Gastroesophageal sphincter (tissue), 4 donors: ENCODE measurements at regions not wholly inside any gene's neighbourhood (a gene's known extent, or its start where the extent isn't known, plus 50 kb on each side); places are given as distances from the start of the nearest gene placed in this dataset.
A peak's percentile ranks its signal among the peaks of the same experiment; 100 is the strongest.

Experiments used
- ATAC-seq: fragments of 150-250 bp; one replicate; pipeline ENCODE4 v1.9.1; 2016; ENCODE audit warnings: mild to moderate bottlenecking, moderate library complexity
- H3K27ac ChIP-seq, 4 donors: fragments of 200-600 bp; sonication (generic) in 3 of 4; 1 replicate in 3 of 4; 2 replicates in 1 of 4; pipeline ENCODE4 v1.5.1; 2016 to 2019
- H3K27me3 ChIP-seq: fragments of 200-600 bp; sonication (generic); one replicate; pipeline ENCODE4 v1.5.1; 2019
- H3K36me3 ChIP-seq, 2 donors: fragments of 200-600 bp; sonication (generic); one replicate each; pipeline ENCODE4 v1.5.1; 2019; ENCODE audit warnings: control low read depth in 1 of 2
- H3K4me1 ChIP-seq, 3 donors: fragments of 200-600 bp; sonication (generic); 1 replicate in 2 of 3; 2 replicates in 1 of 3; pipeline ENCODE4 v1.5.1; 2016 to 2019; ENCODE audit warnings: control low read depth in 2 of 3
- H3K4me3 ChIP-seq, 2 donors: fragments of 200-600 bp; sonication (generic); one replicate each; pipeline ENCODE4 v1.5.1; 2019; ENCODE audit warnings: mild to moderate bottlenecking in 1 of 2, moderate library complexity in 1 of 2
- H3K9me3 ChIP-seq, 3 donors: fragments of 200-600 bp; sonication (generic); one replicate each; pipeline ENCODE4 v1.5.1; 2017 to 2019; ENCODE audit warnings: control low read depth in 2 of 3
- EP300 ChIP-seq: sonication (generic); formaldehyde crosslinking; IDR thresholded peaks from one replicate; pipeline ENCODE4 v1.6.1; 2017; ENCODE audit warnings: antibody characterized with exemption, mild to moderate bottlenecking
- POLR2A ChIP-seq, 2 donors: fragments of 450-650 bp; IDR thresholded peaks; one replicate each; pipeline ENCODE4 v1.6.1; 2017; ENCODE audit warnings: antibody characterized with exemption in 2 of 2, mild to moderate bottlenecking in 2 of 2, moderate library complexity in 1 of 2
- POLR2AphosphoS5 ChIP-seq: sonication (generic); formaldehyde crosslinking; IDR thresholded peaks from one replicate; pipeline ENCODE4 v1.6.1; 2017; ENCODE audit warnings: antibody characterized with exemption
- whole genome bisulfite sequencing, 2 donors: methylation state at CpG; one replicate each; pipeline ENCODE4 v1.1.5; 2018; ENCODE audit warnings: low coverage in 1 of 2; 5-methylcytosine and 5-hydroxymethylcytosine counted together
- TF ChIP-seq, protein P1 (sequence below), 4 experiments: fragments of 200-600 bp in 2 of 4; fragments of 450-650 bp in 2 of 4; sonication (generic) in 1 of 4; IDR thresholded peaks; one replicate each; pipeline ENCODE4 v1.5.1; 2017 to 2019; ENCODE audit warnings: antibody characterized with exemption in 4 of 4, mild to moderate bottlenecking in 2 of 4, moderate library complexity in 2 of 4

DNA sequence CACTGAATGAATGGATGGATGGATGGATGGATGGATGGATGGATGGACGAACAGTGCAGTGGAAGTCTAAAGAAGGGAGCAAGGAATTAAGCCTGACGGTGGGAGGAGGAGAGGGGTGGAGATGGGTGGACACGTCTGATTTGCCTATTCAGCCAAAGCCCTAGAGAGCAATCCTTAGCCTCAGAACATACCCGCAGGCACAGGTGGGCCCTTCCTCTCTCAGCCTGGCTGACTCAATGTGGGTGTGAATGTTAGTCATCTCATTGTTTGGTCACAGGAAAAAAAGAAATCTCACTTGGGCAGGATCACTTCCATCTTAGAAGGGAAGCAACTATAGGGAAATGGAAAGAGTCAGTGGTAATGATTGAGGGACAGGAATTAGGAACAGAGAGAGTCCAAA is 165.9 kb downstream of the PJA1 start:
- WGBS, 2 donors: 53 to 61% methylated on average over 2 to 3 of the region's 4 CpGs
- Histone ChIP-seq H3K4me1 (peaks cover 0 to 34% (median 17%) of the 10 kb centered on the region in 3 donors), H3K27ac (no peak overlapping the region), H3K27me3 (no peaks in the 10 kb centered on the region), H3K36me3 (no peaks in the 10 kb centered on the region), H3K4me3 (no peak overlapping the region), H3K9me3 (no peaks in the 10 kb centered on the region)
- TF ChIP-seq EP300 (no peak), POLR2A (IDR thresholded peaks at IDR 0.05) (no peak)
- ATAC-seq: no peak

DNA sequence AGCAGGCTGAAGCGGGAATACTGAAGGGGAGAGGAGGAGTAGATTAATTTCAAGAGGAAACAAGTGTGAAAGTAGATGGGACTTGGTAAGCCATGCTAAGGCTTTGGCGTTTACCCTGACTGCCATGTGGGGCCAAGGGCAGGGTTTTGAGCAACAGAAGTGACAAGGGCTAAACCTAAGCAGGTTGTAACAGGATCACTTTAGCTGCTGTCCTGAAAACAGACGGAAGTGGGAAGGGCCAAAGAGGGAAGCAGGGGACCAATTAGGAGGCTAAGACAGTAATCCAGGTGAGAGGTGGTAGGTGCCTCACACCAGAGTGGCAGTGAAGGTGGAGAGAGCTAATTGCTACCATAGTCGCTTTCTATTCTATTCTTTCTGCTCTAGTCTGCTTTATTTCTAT is 166.5 kb downstream of the PJA1 start:
- peaks cover 0 to 34% (median 17%) of the 10 kb centered on the region in 3 donors for H3K4me1 ChIP-seq
- TF ChIP-seq, protein P1, sequence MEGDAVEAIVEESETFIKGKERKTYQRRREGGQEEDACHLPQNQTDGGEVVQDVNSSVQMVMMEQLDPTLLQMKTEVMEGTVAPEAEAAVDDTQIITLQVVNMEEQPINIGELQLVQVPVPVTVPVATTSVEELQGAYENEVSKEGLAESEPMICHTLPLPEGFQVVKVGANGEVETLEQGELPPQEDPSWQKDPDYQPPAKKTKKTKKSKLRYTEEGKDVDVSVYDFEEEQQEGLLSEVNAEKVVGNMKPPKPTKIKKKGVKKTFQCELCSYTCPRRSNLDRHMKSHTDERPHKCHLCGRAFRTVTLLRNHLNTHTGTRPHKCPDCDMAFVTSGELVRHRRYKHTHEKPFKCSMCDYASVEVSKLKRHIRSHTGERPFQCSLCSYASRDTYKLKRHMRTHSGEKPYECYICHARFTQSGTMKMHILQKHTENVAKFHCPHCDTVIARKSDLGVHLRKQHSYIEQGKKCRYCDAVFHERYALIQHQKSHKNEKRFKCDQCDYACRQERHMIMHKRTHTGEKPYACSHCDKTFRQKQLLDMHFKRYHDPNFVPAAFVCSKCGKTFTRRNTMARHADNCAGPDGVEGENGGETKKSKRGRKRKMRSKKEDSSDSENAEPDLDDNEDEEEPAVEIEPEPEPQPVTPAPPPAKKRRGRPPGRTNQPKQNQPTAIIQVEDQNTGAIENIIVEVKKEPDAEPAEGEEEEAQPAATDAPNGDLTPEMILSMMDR (IDR thresholded peaks at IDR 0.05): no peak
- no peak for TF ChIP-seq POLR2AphosphoS5
- TF ChIP-seq POLR2A (IDR thresholded peaks at IDR 0.05): no peak
- TF ChIP-seq EP300: no peak
- no peaks in the 10 kb centered on the region for H3K36me3 ChIP-seq
- H3K27ac ChIP-seq: no peak overlapping the region
- WGBS, 2 donors: 52 to 92% methylated on average over 2 to 3 of the region's 4 CpGs
- H3K27me3 ChIP-seq: no peaks in the 10 kb centered on the region
- no peak for ATAC-seq
- no peaks in the 10 kb centered on the region for H3K9me3 ChIP-seq
- no peak overlapping the region for H3K4me3 ChIP-seq

DNA sequence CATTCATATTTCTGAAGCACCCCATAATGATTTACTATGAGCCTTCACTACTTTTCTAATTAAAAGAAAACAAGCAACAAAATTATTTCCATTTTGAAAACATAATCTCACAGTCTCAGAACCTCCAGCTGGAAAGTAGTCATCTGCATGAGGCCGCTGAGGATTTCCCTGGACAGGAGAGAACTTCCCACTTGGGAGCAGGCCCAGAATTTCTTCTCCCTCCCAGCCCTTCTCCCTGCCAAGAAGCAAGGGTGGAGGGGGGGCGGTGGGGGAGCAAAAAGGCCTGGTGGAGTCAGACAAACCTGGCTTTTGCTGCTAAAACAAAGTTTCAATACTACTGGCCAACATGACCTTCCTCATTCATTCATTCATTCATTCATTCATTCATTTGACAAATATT is 167.3 kb downstream of the PJA1 start:
- TF ChIP-seq POLR2AphosphoS5: peak; percentile 38
- TF ChIP-seq POLR2A (IDR thresholded peaks at IDR 0.05): no peak
- 0 to 20% methylated on average over 1 to 2 of the region's 2 CpGs for WGBS, 2 donors
- H3K36me3 ChIP-seq: no peaks in the 10 kb centered on the region
- H3K27ac ChIP-seq: peak overlapping the region in 3 of 4 donors; percentile 66 to 74 (median 72)
- H3K4me3 ChIP-seq: no peak overlapping the region
- H3K4me1 ChIP-seq: peaks cover 0 to 34% (median 17%) of the 10 kb centered on the region in 3 donors
- no peaks in the 10 kb centered on the region for H3K27me3 ChIP-seq
- no peaks in the 10 kb centered on the region for H3K9me3 ChIP-seq
- peak; percentile 51 for ATAC-seq

DNA sequence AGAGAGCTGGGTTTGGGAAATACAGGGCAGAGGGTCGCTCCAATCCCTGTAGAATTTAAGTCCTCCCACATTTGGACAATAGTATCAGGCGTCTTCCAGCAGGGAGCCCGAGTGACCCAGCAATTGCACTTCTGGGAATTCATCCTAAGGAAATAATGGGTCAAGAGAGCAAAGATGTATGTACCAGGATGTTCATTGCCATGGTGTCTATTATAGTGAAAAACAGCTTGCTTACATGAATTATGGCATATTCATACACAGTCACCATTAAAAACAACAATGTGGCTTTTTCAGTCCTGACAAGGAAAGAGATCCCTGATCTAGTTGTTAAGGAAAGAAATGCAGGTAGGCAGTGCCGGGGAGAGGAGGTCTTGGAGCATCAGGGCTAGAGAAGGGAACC is 167.7 kb downstream of the PJA1 start:
- no peak for TF ChIP-seq POLR2A (IDR thresholded peaks at IDR 0.05)
- no peak for TF ChIP-seq POLR2AphosphoS5
- TF ChIP-seq, protein P1 (IDR thresholded peaks at IDR 0.05): no peak
- no peak for TF ChIP-seq EP300
- Histone ChIP-seq H3K4me3 (no peak overlapping the region), H3K36me3 (no peaks in the 10 kb centered on the region), H3K9me3 (no peaks in the 10 kb centered on the region), H3K27me3 (no peaks in the 10 kb centered on the region), H3K27ac (peak overlapping the region in 3 of 4 donors; percentile 66 to 74 (median 72)), H3K4me1 (peaks cover 0 to 34% (median 17%) of the 10 kb centered on the region in 3 donors)
- no peak for ATAC-seq
- 17 to 48% methylated on average over 1 to 2 of the region's 4 CpGs for WGBS, 2 donors

DNA sequence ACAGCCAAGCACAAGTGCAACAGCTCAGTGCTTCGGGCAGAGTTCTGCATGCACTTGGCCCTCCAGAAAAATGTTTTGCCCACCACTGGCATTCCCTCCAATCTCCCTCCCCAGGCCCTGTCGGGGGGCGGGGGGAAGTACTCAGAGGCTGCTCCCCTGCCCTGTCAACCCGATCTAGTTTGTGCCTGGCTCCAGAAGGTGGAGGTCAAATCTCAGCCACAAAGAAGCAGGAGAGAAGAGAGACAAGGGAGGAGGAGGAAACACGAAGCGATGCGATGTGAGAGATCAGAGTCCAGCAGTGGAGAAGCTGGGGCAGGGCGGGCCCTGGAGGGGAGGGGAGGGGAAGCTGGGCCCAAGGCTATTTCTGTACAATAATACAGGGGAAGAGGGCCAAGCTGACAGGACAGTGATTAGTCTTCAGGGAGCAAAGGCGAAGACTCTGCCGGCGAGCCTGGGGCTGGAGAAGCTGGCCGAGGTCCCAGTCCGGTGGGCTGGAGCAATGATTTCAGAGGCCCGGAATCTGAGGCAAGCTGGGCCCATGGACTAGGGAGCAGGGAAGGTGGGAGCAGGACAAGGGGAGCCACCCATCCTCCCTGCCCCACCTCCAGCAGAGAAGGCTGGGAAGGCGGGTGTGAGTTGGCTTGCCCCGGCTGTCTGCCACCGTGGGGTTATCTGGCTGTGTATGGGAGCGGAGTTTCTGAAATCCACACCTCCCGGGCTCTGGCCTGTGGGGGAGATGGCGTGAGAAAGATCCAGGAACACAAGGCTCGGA is 167.1 kb downstream of the EFNB1 start:
- Histone ChIP-seq H3K9me3 (no peaks in the 10 kb centered on the region), H3K36me3 (no peaks in the 10 kb centered on the region), H3K27ac (peak overlapping the region in 3 of 4 donors; percentile 66 to 74 (median 72)), H3K4me3 (peak overlapping the region in 1 of 2 donors; percentile 4), H3K4me1 (peaks cover 0 to 34% (median 17%) of the 10 kb centered on the region in 3 donors), H3K27me3 (no peaks in the 10 kb centered on the region)
- TF ChIP-seq POLR2AphosphoS5: no peak
- no peak for TF ChIP-seq POLR2A (IDR thresholded peaks at IDR 0.05)
- TF ChIP-seq EP300: no peak
- TF ChIP-seq, protein P1 (IDR thresholded peaks at IDR 0.05): no peak
- ATAC-seq: peak; percentile 76
- WGBS, 2 donors: 0 to 50% methylated on average over 2 to 5 of the region's 21 CpGs

DNA sequence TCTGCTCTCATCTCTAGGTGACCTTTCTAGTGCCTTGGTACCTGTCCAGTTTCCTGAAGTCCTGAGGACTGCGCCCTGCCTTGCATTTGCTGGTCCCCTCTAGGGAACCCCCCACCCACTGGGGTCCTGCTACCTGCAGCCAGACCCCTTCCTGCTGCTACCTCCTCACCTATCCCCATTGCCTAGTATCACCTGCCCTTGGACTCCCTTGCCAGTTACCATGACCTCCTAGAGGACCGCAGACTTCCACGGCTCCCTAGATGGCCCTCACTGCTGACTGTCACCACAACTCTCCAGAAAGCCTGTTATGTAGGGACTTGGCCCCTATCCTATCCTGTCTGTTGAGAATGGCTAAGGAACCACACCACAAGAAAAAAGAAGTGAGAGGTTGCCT is 166.6 kb downstream of the EFNB1 start:
- Histone ChIP-seq H3K4me1 (peaks cover 0 to 38% (median 19%) of the 10 kb centered on the region in 3 donors), H3K4me3 (no peak overlapping the region)

More for the DNA sequence above, 166.6 kb downstream of the EFNB1 start:
- H3K27me3 ChIP-seq: no peaks in the 10 kb centered on the region
- peak overlapping the region in 3 of 4 donors; percentile 66 to 74 (median 72) for H3K27ac ChIP-seq
- no peaks in the 10 kb centered on the region for H3K36me3 ChIP-seq
- H3K9me3 ChIP-seq: no peaks in the 10 kb centered on the region
- 86% methylated on average over 1 of the region's 3 CpGs; no CpG with 5 or more reads in 1 of the 2 donors for WGBS, 2 donors
- TF ChIP-seq, protein P1 (IDR thresholded peaks at IDR 0.05): no peak
- TF ChIP-seq POLR2AphosphoS5 (no peak), POLR2A (IDR thresholded peaks at IDR 0.05) (no peak), EP300 (no peak)
- ATAC-seq: peak; percentile 2
